ENCODE measurements at regions not wholly inside any gene's neighbourhood (a gene's known extent, or its start where the extent isn't known, plus 50 kb on each side); places are given as distances from the start of the nearest gene placed in this dataset.

- DNase-seq (ENCODE audit: low read depth) = no peak
Measured at GRCh38 chr1:37391211-37392011, 83.0 kb upstream of the ZC3H12A start.

GRCh38 chr1:37392051-37392450 lies 82.3 kb upstream of the ZC3H12A start:
- DNase-seq (ENCODE audit: low read depth) = no peak

GRCh38 chr1:37393173-37394120 lies 80.9 kb upstream of the ZC3H12A start:
- DNase-seq (ENCODE audit: low read depth) = no peak

GRCh38 chr1:37394574-37395464 lies 79.6 kb upstream of the ZC3H12A start:
- no peak for DNase-seq (ENCODE audit: low read depth)

GRCh38 chr1:37398096-37398495 lies 76.3 kb upstream of the ZC3H12A start:
- DNase-seq (ENCODE audit: low read depth) = no peak

GRCh38 chr1:37399205-37399604 lies 75.2 kb upstream of the ZC3H12A start:
- no peak for DNase-seq (ENCODE audit: low read depth)

- no peak for DNase-seq (ENCODE audit: low read depth)
Measured at GRCh38 chr1:37399830-37400464, 74.4 kb upstream of the ZC3H12A start.

GRCh38 chr1:37400466-37401225 lies 73.7 kb upstream of the ZC3H12A start:
- DNase-seq (ENCODE audit: low read depth) = no peak

GRCh38 chr1:37403166-37403565 lies 71.2 kb upstream of the ZC3H12A start:
- DNase-seq (ENCODE audit: low read depth) = no peak

- no peak for DNase-seq (ENCODE audit: low read depth)
Measured at GRCh38 chr1:37404711-37405110, 69.7 kb upstream of the ZC3H12A start.

GRCh38 chr1:37410105-37410504 lies 64.3 kb upstream of the ZC3H12A start:
- no peak for DNase-seq (ENCODE audit: low read depth)

- no peak for DNase-seq (ENCODE audit: low read depth)
Measured at GRCh38 chr1:37410815-37411214, 63.6 kb upstream of the ZC3H12A start.

- no peak for DNase-seq (ENCODE audit: low read depth)
Measured at GRCh38 chr1:37415611-37416244, 58.7 kb upstream of the ZC3H12A start.

- DNase-seq (ENCODE audit: low read depth) = no peak
Measured at GRCh38 chr1:37420456-37420855, 53.9 kb upstream of the ZC3H12A start.

- no peak for DNase-seq (ENCODE audit: low read depth)
Measured at GRCh38 chr1:37423810-37424209, 50.6 kb upstream of the ZC3H12A start.

- no peak for DNase-seq (ENCODE audit: low read depth)
Measured at GRCh38 chr1:37424523-37424922, 49.9 kb upstream of the ZC3H12A start.

All from stimulated activated CD8-positive, alpha-beta memory T cell treated with anti-CD3 and anti-CD28 coated beads, Interleukin-4, amount 100 ng/mL, for 24 hours (primary cell).